SK-N-SH treated with all-trans-retinoic acid at 6 μM for 48 hours (cell line): ENCODE measurements at regions not wholly inside any gene's neighbourhood (a gene's known extent, or its start where the extent isn't known, plus 50 kb on each side); places are given as distances from the start of the nearest gene placed in this dataset.
"Not testable (repeated sequence)": the region's sequence is repeated elsewhere in the genome, so short reads cannot be mapped to it uniquely, and the experiment has no call there.

Experiments
- ATAC-seq: fragments of 200-7000 bp; cut with Tn5 transposase; 3 replicates; pipeline ENCODE4 v1.9.1; 2020; ENCODE audit warnings: mild to moderate bottlenecking, moderate library complexity
- ARNTL ChIP-seq: fragments of 450-650 bp; formaldehyde crosslinking; IDR thresholded peaks from 2 replicates; pipeline ENCODE4 v1.5.0; 2020; ENCODE audit warnings: low read depth, mild to moderate bottlenecking, moderate library complexity, borderline replicate concordance
- BACH2 ChIP-seq: fragments of 250-450 bp; sonication (Bioruptor Pico); IDR thresholded peaks from 2 replicates; pipeline ENCODE4 v1.9.0; 2021; ENCODE audit warnings: mild to moderate bottlenecking, borderline replicate concordance
- CREB5 ChIP-seq: fragments of 250-450 bp; sonication (Bioruptor Pico); IDR thresholded peaks from 2 replicates; pipeline ENCODE4 v1.5.1; 2020; ENCODE audit warnings: low read depth, mild to moderate bottlenecking, moderate library complexity
- CSDC2 ChIP-seq: fragments of 250-450 bp; sonication (Bioruptor Pico); IDR thresholded peaks from 2 replicates; pipeline ENCODE4 v1.5.0; 2020; ENCODE audit warnings: mild to moderate bottlenecking, moderate library complexity
- CSRNP3 ChIP-seq: fragments of 250-450 bp; sonication (Bioruptor Pico); IDR thresholded peaks from 2 replicates; pipeline ENCODE4 v1.5.1; 2021; ENCODE audit warnings: mild to moderate bottlenecking, moderate library complexity
- ESRRG ChIP-seq: fragments of 250-450 bp; sonication (Bioruptor Pico); IDR thresholded peaks from 2 replicates; pipeline ENCODE4 v1.6.1; 2021; ENCODE audit warnings: mild to moderate bottlenecking
- GLIS3 ChIP-seq: fragments of 250-450 bp; sonication (Bioruptor Pico); IDR thresholded peaks from 2 replicates; pipeline ENCODE4 v1.5.0; 2020; ENCODE audit warnings: mild to moderate bottlenecking, moderate library complexity
- ISL1 ChIP-seq: fragments of 250-450 bp; sonication (Bioruptor Pico); IDR thresholded peaks from 2 replicates; pipeline ENCODE4 v2.1.2; 2022; ENCODE audit warnings: mild to moderate bottlenecking, moderate library complexity
- OSR1 ChIP-seq: fragments of 250-450 bp; sonication (Bioruptor Pico); IDR thresholded peaks from 2 replicates; pipeline ENCODE4 v1.8.0; 2022; ENCODE audit warnings: moderate library complexity, mild to moderate bottlenecking, inconsistent platforms
- PATZ1 ChIP-seq: fragments of 250-450 bp; sonication (Bioruptor Pico); IDR thresholded peaks from 2 replicates; pipeline ENCODE4 v1.8.0; 2020; ENCODE audit warnings: mild to moderate bottlenecking, moderate library complexity, borderline replicate concordance
- POU6F1 ChIP-seq: fragments of 250-450 bp; sonication (Bioruptor Pico); IDR thresholded peaks from 2 replicates; pipeline ENCODE4 v1.8.0; 2021; ENCODE audit warnings: low read depth, mild to moderate bottlenecking, moderate library complexity, borderline replicate concordance
- RARB ChIP-seq: fragments of 250-450 bp; sonication (Bioruptor Pico); IDR thresholded peaks from 2 replicates; pipeline ENCODE4 v1.8.0; 2021; ENCODE audit warnings: mild to moderate bottlenecking, moderate library complexity
- SNAI2 ChIP-seq: fragments of 250-450 bp; sonication (Bioruptor Pico); IDR thresholded peaks from 2 replicates; pipeline ENCODE4 v1.5.0; 2020; ENCODE audit warnings: mild to moderate bottlenecking, moderate library complexity
- TCF4 ChIP-seq: fragments of 250-450 bp; sonication (Bioruptor Pico); IDR thresholded peaks from 2 replicates; pipeline ENCODE4 v1.8.0; 2021; ENCODE audit warnings: mild to moderate bottlenecking, moderate library complexity, borderline replicate concordance
- TOX ChIP-seq: fragments of 250-450 bp; sonication (Bioruptor Pico); IDR thresholded peaks from 2 replicates; pipeline ENCODE4 v1.8.0; 2021; ENCODE audit warnings: mild to moderate bottlenecking, moderate library complexity, borderline replicate concordance
- TSHZ2 ChIP-seq: fragments of 250-450 bp; sonication (Bioruptor Pico); IDR thresholded peaks from 2 replicates; pipeline ENCODE4 v1.5.0; 2020; ENCODE audit warnings: mild to moderate bottlenecking, moderate library complexity
- ZC3H10 ChIP-seq: fragments of 250-450 bp; sonication (Bioruptor Pico); IDR thresholded peaks from 2 replicates; pipeline ENCODE4 v1.5.1; 2021; ENCODE audit warnings: mild to moderate bottlenecking, moderate library complexity
- ZFP3 ChIP-seq: fragments of 250-450 bp; sonication (Bioruptor Pico); IDR thresholded peaks from 2 replicates; pipeline ENCODE4 v1.5.0; 2020; ENCODE audit warnings: mild to moderate bottlenecking, moderate library complexity
- ZFP30 ChIP-seq: fragments of 450-650 bp; formaldehyde crosslinking; IDR thresholded peaks from 2 replicates; pipeline ENCODE4 v1.5.0; 2022; ENCODE audit warnings: mild to moderate bottlenecking, moderate library complexity
- ZNF565 ChIP-seq: fragments of 450-650 bp; formaldehyde crosslinking; conservative IDR thresholded peaks from 2 replicates; pipeline ENCODE4 v1.5.0; 2020; ENCODE audit warnings: low read depth, mild to moderate bottlenecking, moderate library complexity
- ZNF70 ChIP-seq: fragments of 450-650 bp; formaldehyde crosslinking; IDR thresholded peaks from 2 replicates; pipeline ENCODE4 v1.5.0; 2020; ENCODE audit warnings: mild to moderate bottlenecking, moderate library complexity

- TF ChIP-seq ZFP30 (CRISPR knock-in tag) (no peak), TOX (CRISPR knock-in tag) (no peak), TCF4 (CRISPR knock-in tag) (no peak), CSDC2 (CRISPR knock-in tag) (no peak), POU6F1 (no peak)
Observed at GRCh38 chr18:71304856-71305255, 1016.0 kb downstream of the SOCS6 start (continued).

GRCh38 chr18:71303743-71304142 is 1014.9 kb downstream of the SOCS6 start:
- not testable (repeated sequence) for ATAC-seq

- no peak for TF ChIP-seq BACH2 (CRISPR knock-in tag)
- TF ChIP-seq TOX (CRISPR knock-in tag) = no peak
- no peak for TF ChIP-seq PATZ1 (CRISPR knock-in tag)
- no peak for TF ChIP-seq ESRRG
- no peak for TF ChIP-seq CREB5 (CRISPR knock-in tag)
- TF ChIP-seq ZFP3 = no peak
- TF ChIP-seq ZNF70 (CRISPR knock-in tag) = no peak
- TF ChIP-seq TCF4 (CRISPR knock-in tag) = no peak
- no peak for TF ChIP-seq GLIS3 (CRISPR knock-in tag)
- no peak for TF ChIP-seq POU6F1
- no peak for TF ChIP-seq CSDC2 (CRISPR knock-in tag)
- no peak for TF ChIP-seq RARB (CRISPR knock-in tag)
- ATAC-seq = no peak
Observed at GRCh38 chr18:71301596-71301995, 1012.8 kb downstream of the SOCS6 start.

- ATAC-seq = not testable (repeated sequence)
Observed at GRCh38 chr18:71294201-71294600, 1005.4 kb downstream of the SOCS6 start.

GRCh38 chr18:71293322-71293721 is 1004.5 kb downstream of the SOCS6 start:
- no peak for TF ChIP-seq POU6F1
- TF ChIP-seq ZC3H10 (CRISPR knock-in tag) = no peak
- no peak for TF ChIP-seq TSHZ2 (CRISPR knock-in tag)
- TF ChIP-seq GLIS3 (CRISPR knock-in tag) = no peak
- no peak for TF ChIP-seq CSRNP3 (CRISPR knock-in tag)
- no peak for TF ChIP-seq OSR1 (CRISPR knock-in tag)
- no peak for TF ChIP-seq ISL1 (CRISPR knock-in tag)
- TF ChIP-seq RARB (CRISPR knock-in tag) = no peak
- TF ChIP-seq ZNF565 (CRISPR knock-in tag) = no peak
- TF ChIP-seq ARNTL (CRISPR knock-in tag) = no peak
- TF ChIP-seq SNAI2 (CRISPR knock-in tag) = no peak
- ATAC-seq = no peak
